ENCODE measurements at regions not wholly inside any gene's neighbourhood (a gene's known extent, or its start where the extent isn't known, plus 50 kb on each side); places are given as distances from the start of the nearest gene placed in this dataset.
A peak's percentile ranks its signal among the peaks of the same experiment; 100 is the strongest.
"Not testable (repeated sequence)": the region's sequence is repeated elsewhere in the genome, so short reads cannot be mapped to it uniquely, and the experiment has no call there.

- no peak for DNase-seq
Observed at GRCh38 chr2:241959751-241960269, 90.3 kb downstream of the RTP5 start.

GRCh38 chr2:241961454-241961853, 91.9 kb downstream of the RTP5 start:
- DNase-seq = no peak

- DNase-seq = no peak
Observed at GRCh38 chr2:241964133-241964532, 94.6 kb downstream of the RTP5 start.

- DNase-seq = peak; percentile 41
Observed at GRCh38 chr2:241965931-241966412, 96.4 kb downstream of the RTP5 start.

GRCh38 chr2:241966647-241967466, 97.3 kb downstream of the RTP5 start:
- DNase-seq = no peak

- peak; percentile 16 for DNase-seq
Observed at GRCh38 chr2:241967467-241968144, 98.1 kb downstream of the RTP5 start.

- DNase-seq = peak; percentile 16
Observed at GRCh38 chr2:241968417-241968816, 98.9 kb downstream of the RTP5 start.

- DNase-seq = not testable (repeated sequence)
Observed at GRCh38 chr2:241969182-241969581, 99.7 kb downstream of the RTP5 start.

- no peak for DNase-seq
Observed at GRCh38 chr2:241970716-241971115, 101.2 kb downstream of the RTP5 start.

- DNase-seq = no peak
Observed at GRCh38 chr2:241974096-241974495, 104.6 kb downstream of the RTP5 start.

- no peak for DNase-seq
Observed at GRCh38 chr2:241974851-241975592, 105.5 kb downstream of the RTP5 start.

GRCh38 chr2:241975593-241976284, 106.2 kb downstream of the RTP5 start:
- no peak for DNase-seq

- no peak for DNase-seq
Observed at GRCh38 chr2:241976296-241976695, 106.8 kb downstream of the RTP5 start.

- no peak for DNase-seq
Observed at GRCh38 chr2:241977557-241978300, 108.2 kb downstream of the RTP5 start.

GRCh38 chr2:241978670-241979069, 109.1 kb downstream of the RTP5 start:
- no peak for DNase-seq

- DNase-seq = no peak
Observed at GRCh38 chr2:241980193-241980592, 110.7 kb downstream of the RTP5 start.

- DNase-seq = no peak
Observed at GRCh38 chr2:241981076-241981700, 111.7 kb downstream of the RTP5 start.

- DNase-seq = no peak
Observed at GRCh38 chr2:241982706-241983570, 113.4 kb downstream of the RTP5 start.

GRCh38 chr2:241983571-241984270, 114.2 kb downstream of the RTP5 start:
- no peak for DNase-seq

- no peak for DNase-seq
Observed at GRCh38 chr2:241984271-241984655, 114.7 kb downstream of the RTP5 start.
